Colonic mucosa (tissue), 4 donors: ENCODE measurements at regions not wholly inside any gene's neighbourhood (a gene's known extent, or its start where the extent isn't known, plus 50 kb on each side); places are given as distances from the start of the nearest gene placed in this dataset.

Source experiments
- DNase-seq: peaks from one replicate; pipeline ENCODE4 v3.0.0-alpha.2; 2020
- H3K27ac ChIP-seq: fragments of 200-600 bp; one replicate; pipeline ENCODE4 v1.8.0; 2021
- H3K27me3 ChIP-seq: fragments of 200-600 bp; one replicate; pipeline ENCODE4 v1.8.0; 2021
- H3K36me3 ChIP-seq: fragments of 200-600 bp; one replicate; pipeline ENCODE4 v1.8.0; 2021
- H3K4me1 ChIP-seq: fragments of 200-600 bp; one replicate; pipeline ENCODE4 v1.8.0; 2021; ENCODE audit warnings: mild to moderate bottlenecking
- H3K4me3 ChIP-seq: fragments of 200-600 bp; one replicate; pipeline ENCODE4 v1.8.0; 2021
- H3K9ac ChIP-seq, 2 donors: one replicate each; pipeline ENCODE4 v1.7.0; 2013; ENCODE audit warnings: control low read depth in 2 of 2, low read depth in 2 of 2, low read length in 2 of 2
- H3K9me3 ChIP-seq: fragments of 200-600 bp; one replicate; pipeline ENCODE4 v1.8.0; 2021
- CTCF ChIP-seq: fragments of 200-600 bp; IDR thresholded peaks from one replicate; pipeline ENCODE4 v1.8.0; 2022; ENCODE audit warnings: antibody characterized with exemption, mild to moderate bottlenecking
- intact Hi-C: fragments of 100-400 bp; cut with DNase I; formaldehyde crosslinking; loops from one replicate; pipeline ENCODE4 v1.14.1; 2022
- donor health status: healthy.
- donor health status: DM: no; HTN: no; CAD: no.
- donor health status: DM: no; HTN: no; CAD: no.

GRCh38 chr15:98139337-98139736, 178.8 kb downstream of the ARRDC4 start:
- Histone ChIP-seq H3K4me1 (no peaks in the 10 kb centered on the region), H3K4me3 (no peak overlapping the region), H3K9me3 (no peaks in the 10 kb centered on the region), H3K27me3 (no peaks in the 10 kb centered on the region), H3K9ac (no peak overlapping the region), H3K36me3 (no peaks in the 10 kb centered on the region), H3K27ac (no peak overlapping the region)
- intact Hi-C loops = no loop called here
- no peak for DNase-seq
- TF ChIP-seq CTCF = no peak

GRCh38 chr15:98142572-98142971, 182.1 kb downstream of the ARRDC4 start:
- no peak overlapping the region for H3K4me3 ChIP-seq
- no peak for DNase-seq
- H3K27me3 ChIP-seq = no peaks in the 10 kb centered on the region
- intact Hi-C loops = no loop called here
- H3K27ac ChIP-seq = no peak overlapping the region
- H3K36me3 ChIP-seq = no peaks in the 10 kb centered on the region
- no peaks in the 10 kb centered on the region for H3K4me1 ChIP-seq
- H3K9me3 ChIP-seq = no peaks in the 10 kb centered on the region
- no peak for TF ChIP-seq CTCF
- H3K9ac ChIP-seq = no peak overlapping the region

- Histone ChIP-seq H3K4me1 (no peaks in the 10 kb centered on the region), H3K9me3 (no peaks in the 10 kb centered on the region), H3K36me3 (no peaks in the 10 kb centered on the region), H3K9ac (no peak overlapping the region), H3K27ac (no peak overlapping the region), H3K27me3 (no peaks in the 10 kb centered on the region), H3K4me3 (no peak overlapping the region)
- intact Hi-C loops = no loop called here
- TF ChIP-seq CTCF = no peak
- DNase-seq = no peak
Measured at GRCh38 chr15:98143116-98143515, 182.6 kb downstream of the ARRDC4 start.

- no peak for TF ChIP-seq CTCF
Measured at GRCh38 chr15:98144388-98144787, 183.9 kb downstream of the ARRDC4 start.

GRCh38 chr15:98146031-98146820, 185.7 kb downstream of the ARRDC4 start:
- no peaks in the 10 kb centered on the region for H3K9me3 ChIP-seq
- H3K27ac ChIP-seq = no peak overlapping the region
- intact Hi-C loops = no loop called here
- no peak overlapping the region for H3K4me3 ChIP-seq
- no peaks in the 10 kb centered on the region for H3K27me3 ChIP-seq
- H3K9ac ChIP-seq = no peak overlapping the region
- H3K4me1 ChIP-seq = no peaks in the 10 kb centered on the region
- TF ChIP-seq CTCF = no peak
- H3K36me3 ChIP-seq = no peaks in the 10 kb centered on the region
- no peak for DNase-seq

More at GRCh38 chr15:98144388-98144787, 183.9 kb downstream of the ARRDC4 start:
- Histone ChIP-seq H3K4me3 (no peak overlapping the region), H3K27me3 (no peaks in the 10 kb centered on the region), H3K9ac (no peak overlapping the region), H3K4me1 (no peaks in the 10 kb centered on the region), H3K36me3 (no peaks in the 10 kb centered on the region), H3K27ac (no peak overlapping the region), H3K9me3 (no peaks in the 10 kb centered on the region)
- intact Hi-C loops = no loop called here
- DNase-seq = no peak
